ENCODE measurements at regions not wholly inside any gene's neighbourhood (a gene's known extent, or its start where the extent isn't known, plus 50 kb on each side); places are given as distances from the start of the nearest gene placed in this dataset.

DNA sequence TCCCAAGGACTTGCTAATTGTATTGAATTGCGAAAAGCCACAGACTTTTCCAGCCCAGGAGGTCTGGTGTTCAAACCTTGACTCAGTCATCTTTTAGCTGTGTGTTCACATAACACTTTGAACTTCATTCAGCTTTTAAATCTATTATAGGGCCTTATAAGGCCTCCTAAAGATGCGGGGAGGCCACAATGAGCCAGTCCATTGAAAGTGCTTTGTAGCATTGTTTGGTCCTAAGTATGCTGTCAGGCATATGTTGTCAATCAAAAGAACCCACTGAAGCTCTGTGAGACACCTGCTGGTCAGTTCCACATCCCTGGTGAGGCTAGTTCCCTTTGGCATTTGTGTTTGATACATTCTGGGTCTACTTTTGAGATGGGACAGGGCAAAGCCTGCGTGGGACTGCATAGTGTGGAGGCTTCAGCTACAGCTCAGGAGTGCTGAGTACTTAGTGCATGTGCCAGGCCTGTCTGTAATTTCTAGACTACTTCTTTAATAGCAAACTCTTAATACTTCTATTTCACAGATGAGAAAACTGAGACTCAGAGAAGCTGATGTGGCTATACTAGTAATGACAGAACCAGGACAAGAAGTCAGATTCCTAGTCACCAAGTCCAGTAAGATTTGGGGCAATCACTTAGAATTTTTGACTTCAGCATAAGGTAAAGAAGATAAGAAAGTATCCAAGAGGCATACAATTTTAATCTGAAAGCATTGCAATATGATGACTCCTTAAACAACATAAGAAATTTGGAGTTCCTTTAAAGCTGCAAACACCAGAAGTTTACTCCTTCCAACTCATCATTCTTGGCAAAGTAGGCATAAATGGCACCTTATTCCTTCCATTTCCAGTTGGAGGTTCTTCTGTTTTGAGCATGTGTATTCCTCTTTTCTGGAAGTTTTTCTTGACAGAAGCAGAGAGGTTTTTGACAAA lies 213.0 kb downstream of the PDCD6IP start:
- no peak for DNase-seq (ENCODE audit: low spot score)

DNA sequence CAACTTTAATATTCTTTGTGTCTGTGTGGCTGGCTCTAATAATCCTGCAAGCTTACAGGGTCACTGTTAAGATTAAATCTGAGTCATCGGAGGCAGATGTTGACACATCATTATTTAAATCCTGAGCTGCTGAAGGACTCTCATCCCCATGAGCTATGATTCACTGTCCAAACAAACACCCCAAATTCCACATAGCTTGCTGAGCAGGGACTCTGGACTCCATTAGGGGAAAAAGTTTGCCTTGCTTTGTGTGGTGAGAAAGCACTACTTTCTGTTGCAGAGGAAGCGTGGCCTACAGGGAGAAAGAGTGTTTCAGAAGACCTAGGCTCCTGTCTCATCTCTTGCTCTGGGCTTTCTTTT lies 213.7 kb downstream of the PDCD6IP start:
- peak; percentile 65 for DNase-seq (ENCODE audit: low spot score)

GRCh38 chr3:34013818-34014570 lies 215.6 kb downstream of the PDCD6IP start:
- DNase-seq (ENCODE audit: low spot score), result no peak

GRCh38 chr3:34015204-34016142 lies 217.0 kb downstream of the PDCD6IP start:
- no peak for DNase-seq (ENCODE audit: low spot score)

GRCh38 chr3:34016925-34017587 lies 218.6 kb downstream of the PDCD6IP start:
- DNase-seq (ENCODE audit: low spot score), result no peak

- no peak for DNase-seq (ENCODE audit: low spot score)
These were observed 219.3 kb downstream of the PDCD6IP start for GRCh38 chr3:34017757-34018156.

DNA sequence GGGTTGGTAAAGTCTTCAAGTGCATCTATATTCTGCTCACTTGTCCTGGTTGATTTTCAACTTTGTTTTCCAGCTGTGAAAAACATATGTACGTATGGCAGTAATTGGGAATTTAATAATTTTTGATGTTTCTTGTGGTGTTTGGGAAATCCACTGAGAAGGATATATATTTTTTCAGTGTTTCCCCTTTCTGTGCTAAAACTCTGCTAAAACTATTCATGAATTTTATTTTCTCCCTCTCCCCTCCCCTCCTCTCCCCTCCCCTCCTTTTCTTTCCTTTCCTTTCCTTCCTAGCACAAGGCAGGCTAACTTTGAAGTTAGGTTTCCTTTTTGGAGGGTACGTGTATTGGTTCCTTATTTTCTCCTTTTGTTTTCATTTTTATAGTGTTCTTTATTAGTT lies 220.7 kb downstream of the PDCD6IP start:
- DNase-seq (ENCODE audit: low spot score), result no peak

- no peak for DNase-seq (ENCODE audit: low spot score)
These were observed 221.7 kb downstream of the PDCD6IP start for GRCh38 chr3:34020170-34020569.

- DNase-seq (ENCODE audit: low spot score), result no peak
These were observed 222.6 kb downstream of the PDCD6IP start for GRCh38 chr3:34020726-34021680.

DNA sequence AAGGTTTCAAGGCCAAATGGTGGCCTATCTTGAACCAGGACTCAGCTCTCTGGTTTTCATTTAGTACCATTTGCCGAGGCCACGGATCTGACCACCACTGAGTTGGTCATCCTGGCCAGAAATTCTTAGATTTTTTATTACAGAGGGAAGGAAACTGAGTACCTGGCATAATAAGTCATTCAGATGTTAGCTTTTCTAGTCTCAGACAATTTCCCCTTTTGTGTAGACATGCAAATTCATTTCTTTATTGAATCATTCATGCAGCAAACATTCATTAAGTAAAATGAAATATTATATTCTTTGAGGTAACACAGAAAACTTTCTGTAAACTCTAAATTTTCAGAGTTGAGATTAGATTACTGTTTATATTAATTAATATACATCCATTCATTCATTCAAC lies 223.7 kb downstream of the PDCD6IP start:
- DNase-seq (ENCODE audit: low spot score), result no peak

DNA sequence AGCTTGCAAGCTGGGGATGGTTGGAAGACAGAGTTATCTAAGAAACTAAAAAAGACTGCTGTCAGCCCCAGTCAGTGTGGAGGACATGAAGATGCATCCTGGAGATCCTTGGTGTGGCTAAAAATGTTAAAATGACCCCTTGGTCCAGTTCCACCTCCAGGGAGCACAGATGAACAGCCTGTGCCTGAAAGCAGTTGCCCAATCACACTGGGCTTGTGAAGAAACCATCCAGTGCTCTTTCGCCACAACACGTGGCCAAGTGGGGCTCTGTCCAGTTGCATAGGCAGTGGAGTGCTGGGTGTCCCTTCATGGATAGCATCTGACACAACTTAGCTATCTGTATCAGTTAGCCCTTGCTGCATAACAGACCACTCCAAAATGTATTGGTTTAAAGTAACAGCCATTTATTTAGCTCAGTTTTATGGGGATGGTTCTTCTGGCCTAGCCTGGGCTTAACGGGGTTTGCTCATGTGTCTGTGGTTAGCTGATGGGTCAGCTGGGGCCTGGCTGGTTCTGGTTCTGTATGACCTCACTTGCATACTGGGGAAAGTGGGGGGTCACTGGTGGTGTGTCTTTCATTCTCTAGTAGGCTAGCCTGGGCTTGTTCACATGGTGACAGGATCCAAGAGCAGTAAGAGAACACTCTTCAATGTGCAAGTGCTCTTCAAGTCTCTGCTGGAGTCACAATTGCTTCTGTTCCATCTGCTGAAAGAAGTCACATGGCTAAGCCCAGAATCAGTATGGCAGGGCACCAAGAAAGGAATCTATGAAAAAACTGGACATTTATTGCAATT lies 226.2 kb downstream of the PDCD6IP start:
- no peak for DNase-seq (ENCODE audit: low spot score)

GRCh38 chr3:34033839-34034238 lies 235.4 kb downstream of the PDCD6IP start:
- no peak for DNase-seq (ENCODE audit: low spot score)

DNA sequence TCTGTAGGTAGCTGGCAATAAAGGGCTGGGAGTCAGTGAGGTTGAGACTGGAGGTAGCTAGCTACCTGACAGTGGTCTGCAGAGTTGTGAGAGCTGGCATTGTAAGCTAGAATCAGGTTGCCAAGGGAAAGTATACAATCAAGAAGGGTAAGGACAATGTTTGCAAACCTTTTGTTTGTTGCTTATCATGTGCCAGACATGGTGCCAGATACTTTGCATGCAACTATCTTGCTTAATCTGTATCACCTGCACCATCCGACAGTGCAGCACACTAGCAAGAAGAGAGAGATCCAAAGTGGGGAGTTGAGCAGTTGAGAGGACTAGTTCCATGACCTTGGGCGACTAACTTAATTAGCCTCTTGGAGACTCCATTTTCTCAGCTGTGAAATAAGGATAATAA lies 236.4 kb downstream of the PDCD6IP start:
- no peak for DNase-seq (ENCODE audit: low spot score)

GRCh38 chr3:34035775-34036174 lies 237.3 kb downstream of the PDCD6IP start:
- DNase-seq (ENCODE audit: low spot score), result no peak

DNA sequence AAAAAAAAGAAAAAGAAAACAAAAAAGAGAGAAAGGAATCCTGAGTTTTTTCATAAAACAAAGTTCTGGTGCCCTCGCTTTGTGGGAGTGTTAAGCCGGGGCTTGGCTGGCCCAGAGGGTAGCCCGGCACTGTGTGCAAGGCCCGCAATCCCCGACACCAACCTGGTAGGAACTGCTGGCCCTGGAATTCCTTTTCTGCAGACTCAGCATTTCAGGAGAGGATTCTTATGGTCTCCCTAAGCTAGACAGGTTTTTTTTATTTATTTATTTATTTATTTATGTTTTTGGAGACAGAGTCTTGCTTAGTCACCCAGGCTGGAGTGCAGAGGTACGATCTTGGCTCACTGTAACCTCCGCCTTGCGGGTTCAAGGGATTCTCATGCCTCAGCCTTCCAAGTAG lies 238.8 kb downstream of the PDCD6IP start:
- no peak for DNase-seq (ENCODE audit: low spot score)

DNA sequence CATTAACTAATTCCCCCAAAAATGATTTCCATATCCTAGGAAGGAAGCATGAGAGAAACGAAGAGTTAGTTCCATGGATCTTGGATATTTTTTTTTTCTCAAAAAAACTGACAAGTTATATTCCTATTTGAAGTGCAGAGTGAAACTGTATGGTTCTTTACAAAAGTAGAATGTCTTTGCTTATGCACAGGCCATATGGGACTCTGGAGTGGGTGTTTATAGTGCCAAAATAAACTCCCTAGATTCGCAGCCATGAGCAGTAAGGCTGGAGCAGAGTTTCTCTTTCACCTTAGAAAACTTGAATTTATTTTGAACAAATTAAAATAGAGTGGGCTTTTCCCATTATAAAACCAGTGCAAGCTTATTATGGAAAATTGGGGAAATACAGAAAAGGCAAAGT lies 239.7 kb downstream of the PDCD6IP start:
- DNase-seq (ENCODE audit: low spot score), result no peak

- DNase-seq (ENCODE audit: low spot score), result no peak
These were observed 247.7 kb downstream of the PDCD6IP start for GRCh38 chr3:34046154-34046553.

GRCh38 chr3:34053626-34054025 lies 255.2 kb downstream of the PDCD6IP start:
- DNase-seq (ENCODE audit: low spot score), result no peak

DNA sequence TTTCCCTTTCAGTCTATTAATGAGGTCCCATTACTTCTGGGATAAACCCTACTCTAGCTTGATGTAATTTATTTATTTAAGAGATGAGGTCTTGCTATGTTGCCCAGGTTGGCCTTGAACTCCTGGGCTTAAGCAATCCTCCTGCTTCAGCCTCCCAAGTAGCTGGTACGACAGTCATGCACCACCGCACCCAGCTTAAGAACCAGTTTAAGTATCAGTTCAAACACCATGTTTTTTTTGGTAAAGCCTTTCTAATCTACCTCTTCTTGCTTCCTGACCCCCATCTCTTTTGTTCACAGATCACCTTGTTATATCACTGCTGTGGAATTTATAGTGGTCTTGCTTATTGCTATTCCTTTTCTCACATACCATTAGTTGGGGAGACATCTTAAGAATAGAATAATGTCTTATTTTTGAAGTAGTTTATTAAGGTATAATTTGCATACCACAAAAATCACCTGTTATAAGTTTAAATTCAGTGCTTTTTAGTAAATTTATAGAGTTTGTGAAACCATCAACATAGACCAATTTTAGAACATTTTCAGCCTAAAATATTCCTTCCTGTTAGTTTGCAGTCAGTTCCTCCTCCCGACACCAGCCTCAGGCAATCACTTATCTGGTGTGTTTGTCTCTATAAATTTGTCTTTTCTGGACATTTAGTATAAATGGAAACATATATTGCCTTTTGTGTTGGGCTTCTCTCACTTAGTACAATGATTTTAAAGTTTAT lies 257.9 kb downstream of the PDCD6IP start:
- DNase-seq (ENCODE audit: low spot score), result no peak
